OCI-LY3 (cell line): ENCODE measurements at regions not wholly inside any gene's neighbourhood (a gene's known extent, or its start where the extent isn't known, plus 50 kb on each side); places are given as distances from the start of the nearest gene placed in this dataset.

ENCODE experiments used
- H2AFZ ChIP-seq: fragments of 200-600, 300-600 bp; shearing (Covaris generic); 2 replicates; pipeline ENCODE4 v1.6.0; 2014; ENCODE audit warnings: antibody characterized with exemption, low read depth, low read length
- H3K27ac ChIP-seq: fragments of 200-600, 300-600 bp; sonication (generic); 2 replicates; pipeline ENCODE4 v1.5.1; 2014; ENCODE audit warnings: mild to moderate bottlenecking, low read length, moderate library complexity, mixed read lengths
- H3K27me3 ChIP-seq: fragments of 200-600, 300-600 bp; sonication (generic); 2 replicates; pipeline ENCODE4 v1.6.1; 2014; ENCODE audit warnings: low read depth, low read length, mixed read lengths
- H3K36me3 ChIP-seq: fragments of 200-600, 300-600 bp; sonication (generic); replicated peaks from 2 replicates; pipeline ENCODE3; 2014; ENCODE audit warnings: low read depth, low read length, mixed read lengths
- H3K4me1 ChIP-seq: fragments of 300-600, 200-600 bp; sonication (generic); 2 replicates; pipeline ENCODE4 v1.6.1; 2014; ENCODE audit warnings: low read length, mixed read lengths
- H3K4me2 ChIP-seq: fragments of 200-600, 300-600 bp; sonication (generic); 2 replicates; pipeline ENCODE4 v1.6.1; 2014; ENCODE audit warnings: low read length, mixed read lengths
- H3K4me3 ChIP-seq: fragments of 300-600, 200-600 bp; sonication (generic); 2 replicates; pipeline ENCODE4 v1.5.1; 2014; ENCODE audit warnings: antibody characterized with exemption, mild to moderate bottlenecking, low read length, moderate library complexity
- H3K79me2 ChIP-seq: fragments of 300-600, 200-600 bp; shearing (Covaris generic); 2 replicates; pipeline ENCODE4 v1.6.1; 2014; ENCODE audit warnings: mild to moderate bottlenecking, low read length, mixed read lengths
- H3K9ac ChIP-seq: fragments of 300-600, 200-600 bp; shearing (Covaris generic); 2 replicates; pipeline ENCODE4 v1.6.0; 2014; ENCODE audit warnings: mild to moderate bottlenecking, low read length, moderate library complexity
- H3K9me3 ChIP-seq: fragments of 200-600, 300-600 bp; shearing (Covaris generic); 2 replicates; pipeline ENCODE4 v1.6.1; 2014; ENCODE audit warnings: low read length, mixed read lengths; ENCODE audit not compliant: insufficient read depth
- H4K20me1 ChIP-seq: fragments of 200-600, 300-600 bp; sonication (generic); 2 replicates; pipeline ENCODE4 v1.6.1; 2016; ENCODE audit warnings: low read length, mixed read lengths; ENCODE audit not compliant: insufficient read depth
- EZH2phosphoT487 ChIP-seq: fragments of 200-600 bp; shearing (Covaris generic); IDR thresholded peaks from 2 replicates; pipeline ENCODE4 v1.6.1; 2018; ENCODE audit warnings: antibody characterized with exemption, mixed run types, low read depth
- TF ChIP-seq, protein P1 (sequence below): fragments of 200-600, 300-600 bp; sonication (generic); IDR thresholded peaks from 2 replicates; pipeline ENCODE4 v1.5.1; 2014; ENCODE audit warnings: antibody characterized with exemption, low read length, low read depth

DNA sequence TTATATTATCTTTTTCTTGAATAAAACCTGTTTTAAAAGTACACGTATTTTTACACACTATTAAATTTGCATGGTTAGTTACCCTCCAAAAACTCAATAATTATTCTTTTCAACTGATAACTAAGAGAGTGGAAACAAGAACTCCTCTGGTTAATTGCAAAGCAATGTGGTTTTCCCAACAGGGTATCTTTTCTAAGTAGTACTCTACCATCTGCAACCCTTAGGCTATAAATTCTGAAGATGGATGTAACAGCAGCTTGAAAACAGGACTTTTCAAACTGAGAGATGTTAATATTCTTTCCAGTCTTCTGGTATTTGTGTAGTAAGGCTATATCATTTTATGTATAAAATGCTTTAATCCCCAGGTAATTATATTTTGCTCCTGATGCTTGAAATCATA is 916.1 kb upstream of the POT1 start:
- H3K9me3 ChIP-seq = no peaks in the 10 kb centered on the region
- no peak overlapping the region for H3K4me2 ChIP-seq
- H2AFZ ChIP-seq = no peak overlapping the region
- no peak overlapping the region for H3K4me3 ChIP-seq
- H3K27me3 ChIP-seq = no peaks in the 10 kb centered on the region
- no peak overlapping the region for H3K27ac ChIP-seq
- H4K20me1 ChIP-seq = no peaks in the 10 kb centered on the region
- no peaks in the 10 kb centered on the region for H3K36me3 ChIP-seq
- TF ChIP-seq, protein P1, sequence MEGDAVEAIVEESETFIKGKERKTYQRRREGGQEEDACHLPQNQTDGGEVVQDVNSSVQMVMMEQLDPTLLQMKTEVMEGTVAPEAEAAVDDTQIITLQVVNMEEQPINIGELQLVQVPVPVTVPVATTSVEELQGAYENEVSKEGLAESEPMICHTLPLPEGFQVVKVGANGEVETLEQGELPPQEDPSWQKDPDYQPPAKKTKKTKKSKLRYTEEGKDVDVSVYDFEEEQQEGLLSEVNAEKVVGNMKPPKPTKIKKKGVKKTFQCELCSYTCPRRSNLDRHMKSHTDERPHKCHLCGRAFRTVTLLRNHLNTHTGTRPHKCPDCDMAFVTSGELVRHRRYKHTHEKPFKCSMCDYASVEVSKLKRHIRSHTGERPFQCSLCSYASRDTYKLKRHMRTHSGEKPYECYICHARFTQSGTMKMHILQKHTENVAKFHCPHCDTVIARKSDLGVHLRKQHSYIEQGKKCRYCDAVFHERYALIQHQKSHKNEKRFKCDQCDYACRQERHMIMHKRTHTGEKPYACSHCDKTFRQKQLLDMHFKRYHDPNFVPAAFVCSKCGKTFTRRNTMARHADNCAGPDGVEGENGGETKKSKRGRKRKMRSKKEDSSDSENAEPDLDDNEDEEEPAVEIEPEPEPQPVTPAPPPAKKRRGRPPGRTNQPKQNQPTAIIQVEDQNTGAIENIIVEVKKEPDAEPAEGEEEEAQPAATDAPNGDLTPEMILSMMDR = no peak
- TF ChIP-seq EZH2phosphoT487 = no peak
- no peak overlapping the region for H3K9ac ChIP-seq
- H3K79me2 ChIP-seq = no peaks in the 10 kb centered on the region
- H3K4me1 ChIP-seq = no peaks in the 10 kb centered on the region

DNA sequence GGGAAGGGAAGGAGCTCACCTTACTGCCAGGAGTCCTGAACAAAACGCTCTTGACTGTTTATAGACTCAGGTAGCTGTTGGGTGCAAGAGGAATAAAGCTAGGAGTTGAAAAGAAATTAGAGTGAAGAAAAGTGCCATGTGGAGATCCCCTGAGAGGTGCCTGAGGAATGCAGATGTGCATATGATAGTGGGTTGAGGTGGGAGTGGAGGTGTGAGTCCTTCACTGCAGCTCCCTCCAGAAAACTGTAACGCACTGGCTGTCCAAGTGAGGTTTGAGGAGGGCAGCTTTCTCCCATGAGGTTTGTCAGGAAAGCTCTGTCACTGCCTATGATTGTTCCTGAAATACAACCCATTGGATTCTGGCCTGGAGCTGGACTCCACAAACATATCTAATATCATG is 904.8 kb upstream of the POT1 start:
- no peak overlapping the region for H2AFZ ChIP-seq

DNA sequence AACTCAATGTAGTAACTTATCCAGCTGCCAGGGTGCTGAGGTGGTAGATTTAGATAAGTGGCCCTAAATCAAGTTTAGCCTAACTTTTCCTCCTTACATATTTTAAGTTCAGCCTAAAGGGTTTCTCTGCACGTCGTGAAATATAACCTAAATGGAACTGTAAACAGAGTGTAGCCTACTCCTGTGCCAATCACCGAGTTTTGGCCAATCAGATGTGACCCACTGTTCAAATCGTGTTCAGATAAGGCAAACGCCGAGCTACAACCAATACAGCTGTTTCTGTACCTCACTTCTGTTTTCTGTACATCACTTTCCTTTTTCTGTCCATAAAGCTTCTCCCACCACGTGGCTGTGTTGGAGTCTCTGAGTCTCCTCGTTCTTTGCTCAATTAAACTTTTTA is 904.2 kb upstream of the POT1 start:
- H3K4me2 ChIP-seq = no peak overlapping the region
- H3K9me3 ChIP-seq = no peaks in the 10 kb centered on the region
- H3K36me3 ChIP-seq = no peaks in the 10 kb centered on the region
- no peak overlapping the region for H3K4me3 ChIP-seq
- H2AFZ ChIP-seq = no peak overlapping the region
- no peak overlapping the region for H3K9ac ChIP-seq
- TF ChIP-seq, protein P1 = no peak
- TF ChIP-seq EZH2phosphoT487 = no peak
- no peaks in the 10 kb centered on the region for H4K20me1 ChIP-seq
- no peak overlapping the region for H3K27ac ChIP-seq
- no peaks in the 10 kb centered on the region for H3K79me2 ChIP-seq
- no peaks in the 10 kb centered on the region for H3K27me3 ChIP-seq
- no peaks in the 10 kb centered on the region for H3K4me1 ChIP-seq

More for the DNA sequence above, 904.8 kb upstream of the POT1 start:
- no peaks in the 10 kb centered on the region for H3K36me3 ChIP-seq
- no peaks in the 10 kb centered on the region for H3K4me1 ChIP-seq
- no peaks in the 10 kb centered on the region for H3K79me2 ChIP-seq
- H3K27ac ChIP-seq = no peak overlapping the region
- no peaks in the 10 kb centered on the region; the same call in 1 of the 2 replicates for H3K9me3 ChIP-seq
- H4K20me1 ChIP-seq = no peaks in the 10 kb centered on the region
- no peak for TF ChIP-seq EZH2phosphoT487
- H3K9ac ChIP-seq = no peak overlapping the region
- no peak overlapping the region for H3K4me3 ChIP-seq
- H3K4me2 ChIP-seq = no peak overlapping the region
- H3K27me3 ChIP-seq = no peaks in the 10 kb centered on the region

DNA sequence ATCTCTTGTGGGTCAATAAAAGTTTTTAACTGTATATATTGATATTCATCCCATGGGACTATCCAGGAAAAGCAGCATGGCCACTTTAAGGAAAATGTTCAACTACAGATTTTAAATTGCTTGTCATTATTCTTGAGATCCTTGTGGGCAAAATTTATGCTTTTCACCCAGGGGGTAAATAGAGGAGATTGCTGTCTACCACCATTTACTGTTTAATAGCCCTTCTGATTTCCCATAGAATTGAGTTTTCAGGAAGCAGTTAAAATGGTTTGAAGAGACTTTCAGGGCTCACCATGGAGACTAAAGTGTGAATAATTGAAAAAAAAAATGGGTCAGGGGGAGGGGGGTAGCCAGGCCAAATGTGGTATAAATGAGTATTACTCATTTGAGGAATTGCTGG is 901.1 kb upstream of the POT1 start:
- Histone ChIP-seq H4K20me1 (no peaks in the 10 kb centered on the region), H3K79me2 (no peaks in the 10 kb centered on the region), H3K4me2 (no peak overlapping the region), H2AFZ (no peak overlapping the region), H3K27me3 (no peaks in the 10 kb centered on the region), H3K4me1 (peaks cover 6% of the 10 kb centered on the region), H3K4me3 (no peak overlapping the region), H3K27ac (no peak overlapping the region), H3K9me3 (no peaks in the 10 kb centered on the region), H3K36me3 (no peaks in the 10 kb centered on the region), H3K9ac (no peak overlapping the region)
- no peak for TF ChIP-seq EZH2phosphoT487
- TF ChIP-seq, protein P1 = no peak

DNA sequence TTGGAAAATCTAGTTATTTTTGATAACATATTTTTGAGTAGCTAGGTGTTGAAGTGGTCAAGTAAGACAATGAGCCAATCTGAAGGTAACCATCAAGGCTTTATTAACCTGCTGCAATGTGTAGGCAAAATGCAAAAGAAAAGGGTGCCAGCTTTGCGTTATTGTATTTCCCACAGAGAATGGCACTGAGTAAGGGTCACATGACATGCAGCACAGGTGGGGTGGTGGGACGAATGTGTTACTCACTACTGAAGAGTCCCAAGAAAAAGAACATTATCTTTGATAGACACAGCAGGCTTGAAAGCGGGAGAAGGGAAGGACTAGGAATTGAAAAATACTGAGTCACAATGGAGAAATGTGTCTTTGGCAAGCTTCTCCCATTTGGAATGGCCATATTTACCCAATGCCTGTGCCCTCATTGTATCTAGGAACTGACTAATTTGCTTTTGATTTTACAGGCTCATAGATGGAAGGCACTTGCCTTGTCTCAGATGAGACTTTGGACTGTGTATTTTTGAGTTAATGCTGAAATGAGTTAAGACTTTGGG is 898.6 kb upstream of the POT1 start:
- TF ChIP-seq, protein P1 = no peak
- TF ChIP-seq EZH2phosphoT487 = no peak
- Histone ChIP-seq H2AFZ (no peak overlapping the region), H3K36me3 (no peaks in the 10 kb centered on the region), H3K27me3 (no peaks in the 10 kb centered on the region), H3K4me1 (peaks cover 6% of the 10 kb centered on the region), H3K4me2 (no peak overlapping the region), H3K27ac (no peak overlapping the region), H4K20me1 (no peaks in the 10 kb centered on the region), H3K9ac (no peak overlapping the region), H3K79me2 (no peaks in the 10 kb centered on the region), H3K4me3 (no peak overlapping the region), H3K9me3 (no peaks in the 10 kb centered on the region)
